ENCODE measurements at regions not wholly inside any gene's neighbourhood (a gene's known extent, or its start where the extent isn't known, plus 50 kb on each side); places are given as distances from the start of the nearest gene placed in this dataset.
"Not testable (repeated sequence)": the region's sequence is repeated elsewhere in the genome, so short reads cannot be mapped to it uniquely, and the experiment has no call there.

- Histone ChIP-seq H3K4me1 (ENCODE audit: insufficient read depth, low read length) (no peaks in the 10 kb centered on the region), H3K27me3 (ENCODE audit: insufficient read depth, low read length) (no peaks in the 10 kb centered on the region), H3K4me3 (ENCODE audit: low read length) (no peak overlapping the region), H3K9me3 (ENCODE audit: low read depth, low read length) (no peaks in the 10 kb centered on the region)
Measured at GRCh38 chr2:129379411-129379810, 600.1 kb upstream of the RAB6C start.

- Histone ChIP-seq H3K27me3 (ENCODE audit: insufficient read depth, low read length) (no peaks in the 10 kb centered on the region), H3K4me3 (ENCODE audit: low read length) (no peak overlapping the region), H3K9me3 (ENCODE audit: low read depth, low read length) (no peaks in the 10 kb centered on the region), H3K4me1 (ENCODE audit: insufficient read depth, low read length) (no peaks in the 10 kb centered on the region)
Measured at GRCh38 chr2:129381789-129382188, 597.7 kb upstream of the RAB6C start.

DNA sequence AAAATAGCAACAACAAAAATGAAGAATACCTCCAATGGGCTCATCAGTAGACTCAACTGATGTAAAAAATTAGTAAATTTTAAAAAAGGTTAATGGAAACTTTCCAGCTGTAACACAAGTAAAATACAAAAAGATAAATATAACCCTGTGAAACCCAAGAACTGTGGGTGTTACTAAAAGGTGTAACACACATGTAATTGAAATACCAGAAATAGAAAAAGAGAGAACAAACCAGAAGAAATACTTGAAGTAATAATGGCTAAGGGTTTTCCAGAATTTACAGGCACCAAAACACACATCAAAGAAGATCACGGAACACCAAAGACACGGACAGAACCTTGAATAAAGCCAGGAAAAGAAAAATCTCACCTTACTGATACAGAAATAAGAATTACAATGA lies 590.6 kb upstream of the RAB6C start:
- Histone ChIP-seq H3K4me3 (ENCODE audit: low read length) (no peak overlapping the region), H3K27me3 (ENCODE audit: insufficient read depth, low read length) (no peaks in the 10 kb centered on the region), H3K9me3 (ENCODE audit: low read depth, low read length) (no peaks in the 10 kb centered on the region), H3K4me1 (ENCODE audit: insufficient read depth, low read length) (no peaks in the 10 kb centered on the region)

DNA sequence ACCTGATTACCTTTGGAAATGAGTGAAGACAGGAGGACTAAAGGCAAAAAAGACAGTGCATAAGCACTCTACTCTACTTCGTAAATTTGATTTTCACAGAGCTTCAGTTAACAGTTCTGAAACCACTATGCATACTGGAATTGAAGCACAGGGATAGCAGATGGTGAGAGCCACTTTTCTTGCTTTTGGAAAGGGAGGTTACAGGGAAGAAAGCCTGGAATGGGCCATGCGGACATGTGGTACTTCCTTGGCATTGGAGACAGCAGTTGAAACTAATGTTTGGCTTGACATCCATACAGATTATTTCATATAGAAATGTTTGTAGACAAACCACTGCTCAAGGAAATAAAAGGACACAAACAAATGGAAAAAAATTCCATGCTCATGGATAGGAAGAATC lies 585.6 kb upstream of the RAB6C start:
- Histone ChIP-seq H3K27me3 (ENCODE audit: insufficient read depth, low read length) (no peaks in the 10 kb centered on the region), H3K4me3 (ENCODE audit: low read length) (no peak overlapping the region), H3K9me3 (ENCODE audit: low read depth, low read length) (no peaks in the 10 kb centered on the region), H3K4me1 (ENCODE audit: insufficient read depth, low read length) (no peaks in the 10 kb centered on the region)

GRCh38 chr2:129396980-129397599 lies 582.4 kb upstream of the RAB6C start:
- H3K27me3 ChIP-seq (ENCODE audit: insufficient read depth, low read length): no peaks in the 10 kb centered on the region
- H3K4me3 ChIP-seq (ENCODE audit: low read length): no peak overlapping the region
- H3K4me1 ChIP-seq (ENCODE audit: insufficient read depth, low read length): no peaks in the 10 kb centered on the region
- no peaks in the 10 kb centered on the region for H3K9me3 ChIP-seq (ENCODE audit: low read depth, low read length)

DNA sequence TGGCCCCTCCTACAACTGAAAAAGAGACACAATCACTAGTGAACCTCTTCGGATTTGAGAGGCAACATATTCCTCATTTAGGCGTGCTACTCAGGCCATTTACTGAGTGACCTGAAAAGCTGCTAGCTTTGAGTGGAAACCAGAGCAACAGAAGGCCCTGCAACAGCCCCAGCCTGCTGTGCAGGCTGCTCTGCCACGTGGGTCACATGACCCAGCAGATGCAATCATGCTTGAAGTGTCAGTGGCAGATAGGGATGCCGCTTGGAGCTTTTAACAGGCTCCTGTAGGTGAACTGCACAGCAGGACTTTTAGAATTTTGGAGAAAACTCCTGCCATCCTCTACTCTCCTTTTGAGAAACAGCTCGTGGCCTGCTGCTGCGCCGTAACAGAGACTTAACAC lies 578.6 kb upstream of the RAB6C start:
- Histone ChIP-seq H3K9me3 (ENCODE audit: low read depth, low read length) (no peaks in the 10 kb centered on the region), H3K27me3 (ENCODE audit: insufficient read depth, low read length) (no peaks in the 10 kb centered on the region), H3K4me3 (ENCODE audit: low read length) (no peak overlapping the region), H3K4me1 (ENCODE audit: insufficient read depth, low read length) (no peaks in the 10 kb centered on the region)

DNA sequence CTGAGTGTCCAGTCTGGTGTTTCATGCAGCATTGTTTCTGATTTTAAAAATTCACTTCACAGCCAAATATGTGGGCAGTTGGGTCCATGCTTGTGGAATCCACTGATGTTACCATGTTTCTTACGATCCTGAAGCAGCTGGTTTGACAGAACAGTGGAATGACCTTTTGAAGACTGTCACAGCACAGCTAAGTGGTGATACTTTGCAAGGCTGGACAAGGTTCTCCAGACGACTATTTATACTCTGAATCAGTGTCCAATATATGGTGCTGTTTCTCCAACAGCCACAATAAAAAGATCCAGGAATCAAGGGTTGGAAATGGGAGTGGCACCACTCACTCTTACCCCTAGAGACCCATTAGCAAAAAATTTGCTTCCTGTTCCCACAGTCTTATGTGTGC lies 577.4 kb upstream of the RAB6C start:
- Histone ChIP-seq H3K9me3 (ENCODE audit: low read depth, low read length) (no peaks in the 10 kb centered on the region), H3K4me1 (ENCODE audit: insufficient read depth, low read length) (no peaks in the 10 kb centered on the region), H3K27me3 (ENCODE audit: insufficient read depth, low read length) (no peaks in the 10 kb centered on the region), H3K4me3 (ENCODE audit: low read length) (no peak overlapping the region)

- no peaks in the 10 kb centered on the region for H3K9me3 ChIP-seq (ENCODE audit: low read depth, low read length)
- no peaks in the 10 kb centered on the region for H3K27me3 ChIP-seq (ENCODE audit: insufficient read depth, low read length)
- H3K4me3 ChIP-seq (ENCODE audit: low read length): no peak overlapping the region
- no peaks in the 10 kb centered on the region for H3K4me1 ChIP-seq (ENCODE audit: insufficient read depth, low read length)
Measured at GRCh38 chr2:129404000-129404685, 575.3 kb upstream of the RAB6C start.

- no peak overlapping the region for H3K4me3 ChIP-seq (ENCODE audit: low read length)
- no peaks in the 10 kb centered on the region for H3K9me3 ChIP-seq (ENCODE audit: low read depth, low read length)
- H3K27me3 ChIP-seq (ENCODE audit: insufficient read depth, low read length): no peaks in the 10 kb centered on the region
- no peaks in the 10 kb centered on the region for H3K4me1 ChIP-seq (ENCODE audit: insufficient read depth, low read length)
Measured at GRCh38 chr2:129408570-129408969, 570.9 kb upstream of the RAB6C start.

GRCh38 chr2:129417041-129417440 lies 562.4 kb upstream of the RAB6C start:
- not testable (repeated sequence) for H3K4me1 ChIP-seq (ENCODE audit: insufficient read depth, low read length); H3K27me3 ChIP-seq (ENCODE audit: insufficient read depth, low read length); H3K9me3 ChIP-seq (ENCODE audit: low read depth, low read length); H3K4me3 ChIP-seq (ENCODE audit: low read length)

DNA sequence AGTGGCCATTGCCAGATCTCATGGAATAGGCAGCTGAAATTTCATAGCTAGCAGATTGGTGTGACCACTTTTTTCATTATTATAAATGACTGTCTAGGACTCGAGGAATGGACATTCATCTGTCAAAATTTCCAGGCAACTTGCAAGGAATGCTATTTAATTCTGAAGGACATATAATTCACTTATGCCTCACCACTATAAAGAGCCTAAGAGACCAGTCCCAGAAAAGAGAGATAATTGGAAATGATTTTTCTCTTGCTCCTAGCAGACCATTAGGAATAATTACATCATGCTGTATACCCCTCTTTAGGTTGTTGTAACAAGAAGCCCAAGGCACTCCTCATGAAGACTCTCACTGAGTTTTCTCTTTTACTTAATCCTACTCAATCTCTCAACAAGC lies 557.4 kb upstream of the RAB6C start:
- H3K4me1 ChIP-seq (ENCODE audit: insufficient read depth, low read length): no peaks in the 10 kb centered on the region
- no peak overlapping the region for H3K4me3 ChIP-seq (ENCODE audit: low read length)
- H3K9me3 ChIP-seq (ENCODE audit: low read depth, low read length): no peaks in the 10 kb centered on the region
- H3K27me3 ChIP-seq (ENCODE audit: insufficient read depth, low read length): no peaks in the 10 kb centered on the region

GRCh38 chr2:129428086-129428660 lies 551.3 kb upstream of the RAB6C start:
- Histone ChIP-seq H3K4me1 (ENCODE audit: insufficient read depth, low read length) (no peaks in the 10 kb centered on the region), H3K9me3 (ENCODE audit: low read depth, low read length) (no peaks in the 10 kb centered on the region), H3K27me3 (ENCODE audit: insufficient read depth, low read length) (no peaks in the 10 kb centered on the region), H3K4me3 (ENCODE audit: low read length) (no peak overlapping the region)

- Histone ChIP-seq H3K9me3 (ENCODE audit: low read depth, low read length) (no peaks in the 10 kb centered on the region), H3K4me3 (ENCODE audit: low read length) (no peak overlapping the region), H3K4me1 (ENCODE audit: insufficient read depth, low read length) (no peaks in the 10 kb centered on the region), H3K27me3 (ENCODE audit: insufficient read depth, low read length) (no peaks in the 10 kb centered on the region)
Measured at GRCh38 chr2:129430911-129431310, 548.6 kb upstream of the RAB6C start.

DNA sequence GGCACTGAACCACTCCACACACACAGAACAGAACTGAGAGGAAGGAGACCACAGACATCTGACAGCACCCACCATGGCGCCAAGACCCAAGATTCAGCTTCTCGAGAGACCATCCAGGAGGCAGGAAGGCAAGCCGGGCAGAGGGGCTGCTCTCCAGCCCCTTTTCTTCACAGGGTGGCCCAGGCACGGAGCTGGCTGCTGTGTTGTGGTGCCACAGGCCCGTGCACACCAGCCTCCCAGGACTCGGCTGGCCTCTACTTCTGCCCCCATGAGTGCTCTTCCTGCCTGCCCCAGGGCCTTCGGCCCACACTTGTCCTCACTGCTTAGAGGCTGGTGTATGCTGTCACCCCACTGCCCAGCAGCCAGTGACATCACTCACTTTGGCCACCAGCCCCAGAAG lies 547.6 kb upstream of the RAB6C start:
- H3K4me1 ChIP-seq (ENCODE audit: insufficient read depth, low read length): no peaks in the 10 kb centered on the region
- no peaks in the 10 kb centered on the region for H3K27me3 ChIP-seq (ENCODE audit: insufficient read depth, low read length)
- H3K9me3 ChIP-seq (ENCODE audit: low read depth, low read length): no peaks in the 10 kb centered on the region
- no peak overlapping the region for H3K4me3 ChIP-seq (ENCODE audit: low read length)

DNA sequence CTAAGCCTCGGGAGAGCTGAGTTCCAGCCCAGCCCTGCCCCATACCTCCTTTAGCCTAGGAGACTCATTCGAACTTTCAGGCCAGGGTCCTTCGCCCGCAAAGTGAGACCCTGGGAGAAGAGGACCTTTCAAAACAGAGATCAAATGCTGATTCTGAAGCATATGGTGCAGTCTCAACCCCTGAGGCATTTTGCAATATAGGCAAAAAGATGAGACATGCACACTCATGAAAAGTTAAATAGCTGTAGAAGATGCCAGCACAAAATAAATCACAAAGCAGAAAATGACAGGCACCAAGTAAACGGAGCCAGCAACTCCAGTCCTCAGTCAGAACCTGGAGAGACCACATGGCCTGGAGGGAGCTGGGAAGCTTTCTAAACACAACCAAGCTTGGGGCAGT lies 542.7 kb upstream of the RAB6C start:
- Histone ChIP-seq H3K4me3 (ENCODE audit: low read length) (no peak overlapping the region), H3K9me3 (ENCODE audit: low read depth, low read length) (no peaks in the 10 kb centered on the region), H3K27me3 (ENCODE audit: insufficient read depth, low read length) (no peaks in the 10 kb centered on the region), H3K4me1 (ENCODE audit: insufficient read depth, low read length) (no peaks in the 10 kb centered on the region)

DNA sequence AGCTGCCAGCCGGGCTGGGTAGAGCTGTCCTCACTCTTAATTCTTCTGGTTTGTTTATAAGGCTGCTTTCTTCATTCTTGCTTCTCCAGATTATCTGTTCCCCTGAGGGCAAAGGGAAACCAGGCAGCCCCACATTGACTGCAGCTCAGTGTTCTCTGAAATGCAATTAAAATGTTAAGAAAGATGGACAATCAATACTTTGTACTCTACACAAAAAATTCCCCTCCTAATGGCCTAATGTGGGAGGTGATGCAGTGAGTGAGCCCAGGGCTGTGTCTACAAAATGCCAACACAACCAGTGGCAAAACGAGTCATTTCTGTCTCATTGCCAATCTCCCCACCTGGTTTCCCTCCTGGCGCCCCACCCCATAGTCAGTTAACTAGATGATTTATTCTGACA lies 541.7 kb upstream of the RAB6C start:
- no peak overlapping the region for H3K4me3 ChIP-seq (ENCODE audit: low read length)
- H3K27me3 ChIP-seq (ENCODE audit: insufficient read depth, low read length): no peaks in the 10 kb centered on the region
- no peaks in the 10 kb centered on the region for H3K4me1 ChIP-seq (ENCODE audit: insufficient read depth, low read length)
- no peaks in the 10 kb centered on the region for H3K9me3 ChIP-seq (ENCODE audit: low read depth, low read length)

Measured in mononuclear cell (primary cell).